ENCODE measurements at regions not wholly inside any gene's neighbourhood (a gene's known extent, or its start where the extent isn't known, plus 50 kb on each side); places are given as distances from the start of the nearest gene placed in this dataset.
"Not testable (repeated sequence)": the region's sequence is repeated elsewhere in the genome, so short reads cannot be mapped to it uniquely, and the experiment has no call there.

DNA sequence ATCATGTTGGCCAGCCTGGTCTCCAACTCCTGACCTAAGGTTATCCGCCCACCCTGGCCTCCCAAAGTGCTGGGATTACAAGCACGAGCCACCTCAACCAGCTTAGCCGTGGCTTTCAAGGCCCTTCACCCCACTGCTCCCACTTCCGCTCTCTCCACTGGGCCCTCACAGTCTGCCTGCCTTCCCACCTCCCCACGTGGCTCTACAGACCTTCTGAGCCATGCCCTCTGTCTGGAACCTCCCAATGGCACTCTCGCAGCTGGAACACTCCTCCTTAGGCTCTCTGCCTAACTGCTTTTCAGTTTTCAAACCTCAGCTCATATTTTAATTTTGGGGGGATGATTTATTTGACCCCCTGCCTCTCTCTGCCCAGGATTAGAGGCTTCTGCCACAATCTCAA is 59.3 kb upstream of the SH3RF1 start:
- Histone ChIP-seq H3K4me1 (peaks cover under 1% of the 10 kb centered on the region), H3K27me3 (ENCODE audit: low read depth) (no peaks in the 10 kb centered on the region), H3K27ac (replicated peaks) (no peak overlapping the region), H3K4me3 (no peak overlapping the region), H3K36me3 (no peaks in the 10 kb centered on the region), H3K9me3 (replicated peaks) (peaks cover 9% of the 10 kb centered on the region)
- no peak for DNase-seq
- intact Hi-C loops (cut with micrococcal nuclease) = no loop called here
- TF ChIP-seq, protein P1, sequence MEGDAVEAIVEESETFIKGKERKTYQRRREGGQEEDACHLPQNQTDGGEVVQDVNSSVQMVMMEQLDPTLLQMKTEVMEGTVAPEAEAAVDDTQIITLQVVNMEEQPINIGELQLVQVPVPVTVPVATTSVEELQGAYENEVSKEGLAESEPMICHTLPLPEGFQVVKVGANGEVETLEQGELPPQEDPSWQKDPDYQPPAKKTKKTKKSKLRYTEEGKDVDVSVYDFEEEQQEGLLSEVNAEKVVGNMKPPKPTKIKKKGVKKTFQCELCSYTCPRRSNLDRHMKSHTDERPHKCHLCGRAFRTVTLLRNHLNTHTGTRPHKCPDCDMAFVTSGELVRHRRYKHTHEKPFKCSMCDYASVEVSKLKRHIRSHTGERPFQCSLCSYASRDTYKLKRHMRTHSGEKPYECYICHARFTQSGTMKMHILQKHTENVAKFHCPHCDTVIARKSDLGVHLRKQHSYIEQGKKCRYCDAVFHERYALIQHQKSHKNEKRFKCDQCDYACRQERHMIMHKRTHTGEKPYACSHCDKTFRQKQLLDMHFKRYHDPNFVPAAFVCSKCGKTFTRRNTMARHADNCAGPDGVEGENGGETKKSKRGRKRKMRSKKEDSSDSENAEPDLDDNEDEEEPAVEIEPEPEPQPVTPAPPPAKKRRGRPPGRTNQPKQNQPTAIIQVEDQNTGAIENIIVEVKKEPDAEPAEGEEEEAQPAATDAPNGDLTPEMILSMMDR (IDR thresholded peaks at IDR 0.05; ENCODE audit: borderline replicate concordance) = no peak

- Histone ChIP-seq H3K27me3 (ENCODE audit: low read depth) (no peaks in the 10 kb centered on the region), H3K4me1 (no peaks in the 10 kb centered on the region), H3K36me3 (no peaks in the 10 kb centered on the region), H3K9me3 (replicated peaks) (peaks cover 9% of the 10 kb centered on the region), H3K4me3 (no peak overlapping the region), H3K27ac (replicated peaks) (no peak overlapping the region)
- TF ChIP-seq, protein P1 (IDR thresholded peaks at IDR 0.05; ENCODE audit: borderline replicate concordance) = no peak
- DNase-seq = no peak
- intact Hi-C loops (cut with micrococcal nuclease) = loop anchor here (2.0 kb wide), 1 partner anchor 37 kb away; no protein-coding TSS in a partner anchor
These were observed 57.2 kb upstream of the SH3RF1 start for GRCh38 chr4:169327951-169328350.

- H3K27me3 ChIP-seq (ENCODE audit: low read depth); H3K27ac ChIP-seq (replicated peaks); intact Hi-C loops (cut with micrococcal nuclease): not testable (repeated sequence)
These were observed 53.2 kb upstream of the SH3RF1 start for GRCh38 chr4:169323925-169324324.

DNA sequence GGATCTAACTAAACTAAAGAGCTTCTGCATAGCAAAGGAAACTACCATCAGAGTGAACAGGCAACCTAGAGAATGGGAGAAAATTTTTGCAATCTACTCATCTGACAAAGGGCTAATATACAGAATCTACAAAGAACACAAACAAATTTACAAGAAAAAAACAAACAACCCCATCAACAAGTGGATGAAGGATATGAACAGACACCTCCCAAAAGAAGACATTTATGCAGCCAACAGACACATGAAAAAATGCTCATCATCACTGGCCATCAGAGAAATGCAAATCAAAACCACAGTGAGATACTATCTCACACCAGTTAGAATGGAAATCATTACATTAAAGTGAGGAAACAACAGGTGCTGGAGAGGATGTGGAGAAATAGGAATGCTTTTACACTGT is 52.1 kb upstream of the SH3RF1 start:
- H3K36me3 ChIP-seq; H3K4me1 ChIP-seq; H3K9me3 ChIP-seq (replicated peaks); intact Hi-C loops (cut with micrococcal nuclease); H3K4me3 ChIP-seq; H3K27ac ChIP-seq (replicated peaks); DNase-seq; H3K27me3 ChIP-seq (ENCODE audit: low read depth): not testable (repeated sequence)

More at GRCh38 chr4:169323925-169324324, 53.2 kb upstream of the SH3RF1 start:
- DNase-seq; H3K36me3 ChIP-seq; H3K9me3 ChIP-seq (replicated peaks); H3K4me1 ChIP-seq; H3K4me3 ChIP-seq: not testable (repeated sequence)

Data from left ventricle myocardium inferior (tissue), 1 donor.